Forelimb muscle (tissue), 1 donor: ENCODE measurements at regions not wholly inside any gene's neighbourhood (a gene's known extent, or its start where the extent isn't known, plus 50 kb on each side); places are given as distances from the start of the nearest gene placed in this dataset.

Source experiments
- DNase-seq: peaks from one replicate; pipeline ENCODE4 v3.0.0-alpha.2; 2013; ENCODE audit warnings: low read depth

DNA sequence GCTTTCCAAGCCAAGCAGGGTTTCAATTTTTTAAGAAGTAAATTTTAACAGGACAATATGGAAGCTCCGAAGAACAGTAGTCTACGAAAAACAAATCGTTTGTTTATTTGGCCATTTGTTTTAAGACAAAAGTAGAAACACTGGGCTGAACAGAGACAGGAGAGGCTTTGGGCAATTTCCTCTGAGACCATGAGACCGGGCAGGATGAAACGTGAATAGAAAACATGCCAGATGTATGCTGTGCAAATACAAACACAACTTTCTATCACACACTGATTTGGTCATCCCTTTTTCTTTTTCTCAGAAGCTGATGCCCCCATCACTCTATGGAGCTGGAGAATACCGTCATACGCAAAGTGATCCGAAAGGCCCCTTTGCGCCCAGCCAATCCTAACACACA lies 1111.1 kb downstream of the BCL11B start:
- no peak for DNase-seq

GRCh38 chr14:98161356-98161755 lies 1110.6 kb downstream of the BCL11B start:
- DNase-seq, result no peak

- DNase-seq, result no peak
Measured at GRCh38 chr14:98162856-98163805, 1108.9 kb downstream of the BCL11B start.

DNA sequence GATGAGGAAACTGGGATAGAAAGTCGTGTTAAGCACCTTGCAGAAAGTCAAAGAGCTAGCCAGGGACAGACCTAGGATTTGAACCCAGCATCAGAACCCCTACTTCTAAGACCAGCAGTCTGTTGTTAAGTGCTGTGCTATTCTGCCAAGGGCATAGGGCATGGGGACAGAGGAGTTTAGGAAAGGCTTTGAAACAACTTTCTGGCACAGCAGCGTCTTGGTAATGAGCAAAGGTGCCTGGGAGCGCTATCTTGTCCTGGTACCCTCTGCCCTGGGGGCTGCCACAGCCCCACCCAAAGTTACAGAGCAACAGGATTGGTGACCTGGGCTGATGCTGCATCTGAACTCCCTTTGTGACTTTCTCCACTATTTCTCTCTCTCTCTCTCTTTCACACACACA lies 1108.1 kb downstream of the BCL11B start:
- no peak for DNase-seq

DNA sequence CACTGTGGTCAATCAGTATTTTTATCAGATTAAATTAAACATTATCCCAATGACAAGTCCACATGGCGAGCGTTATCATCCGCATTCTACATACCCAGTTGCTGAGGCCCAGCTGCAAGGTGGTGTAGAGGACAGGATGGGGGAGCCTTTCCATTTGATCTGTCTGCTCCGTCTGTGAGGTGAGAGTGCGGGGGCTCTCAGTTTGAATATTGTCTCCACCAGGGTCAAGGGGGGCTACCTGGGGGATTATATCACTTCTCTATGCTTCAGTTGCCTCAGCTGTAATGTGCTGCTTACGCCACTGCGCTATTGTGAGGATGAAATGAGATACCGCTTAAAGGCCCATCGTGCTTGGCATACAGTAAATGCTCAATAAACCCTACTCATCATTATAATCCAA lies 1106.0 kb downstream of the BCL11B start:
- no peak for DNase-seq

DNA sequence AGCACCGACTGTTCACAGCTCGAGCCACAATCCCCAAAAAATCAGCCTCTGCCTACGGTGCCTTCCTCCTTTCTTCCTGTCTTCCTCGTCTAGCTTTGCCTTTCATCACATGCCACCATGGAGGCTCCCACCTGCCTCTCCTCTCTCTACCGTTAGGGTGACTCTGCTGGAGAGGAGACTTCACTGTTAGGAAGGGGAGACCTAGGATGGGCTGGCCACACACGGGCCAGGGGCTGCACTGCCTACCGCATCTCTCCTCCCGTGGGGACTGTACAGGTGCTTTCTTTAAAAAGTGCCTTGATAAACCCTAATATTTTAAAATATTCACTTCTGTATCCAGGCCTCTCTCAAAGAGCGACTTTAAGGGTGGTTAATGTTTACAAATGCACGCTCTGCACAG lies 1104.7 kb downstream of the BCL11B start:
- no peak for DNase-seq

- no peak for DNase-seq
Measured at GRCh38 chr14:98167705-98168104, 1104.3 kb downstream of the BCL11B start.

DNA sequence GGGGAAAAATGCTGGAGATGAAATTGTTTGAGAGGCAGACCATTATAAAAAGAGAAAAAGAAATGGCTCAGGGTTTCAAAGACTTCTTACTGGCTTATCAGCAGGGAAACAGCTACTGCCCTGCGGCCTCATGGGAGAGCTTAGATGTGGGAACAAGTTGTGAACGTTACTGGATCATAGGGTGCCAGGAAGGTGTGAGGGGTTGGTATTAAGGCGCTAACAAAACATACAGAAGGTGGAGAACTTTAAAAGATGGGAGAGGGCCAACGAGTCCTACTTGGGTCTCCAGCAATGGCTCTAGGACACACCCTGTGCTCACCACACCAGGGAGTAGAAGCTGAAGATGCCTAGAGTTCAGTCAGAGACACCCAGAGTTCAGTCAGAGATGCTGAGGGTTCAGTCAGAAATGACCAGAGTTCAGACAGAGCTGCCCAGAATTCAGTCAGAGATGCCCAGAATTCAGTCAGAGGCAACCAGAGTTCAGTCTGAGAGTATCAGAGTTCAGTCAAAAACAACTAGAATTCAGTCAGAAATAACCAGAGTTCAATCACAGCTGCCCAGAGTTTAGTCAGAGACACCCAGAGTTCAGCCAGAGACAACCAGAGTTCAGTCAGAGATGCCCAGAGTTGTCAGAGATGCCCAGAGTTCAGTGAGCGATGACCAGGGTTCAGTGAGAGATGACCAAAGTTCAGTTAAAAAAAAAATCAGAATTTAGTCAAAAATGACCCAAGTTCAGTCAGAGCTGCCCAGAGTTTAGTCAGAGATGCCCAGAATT lies 1103.6 kb downstream of the BCL11B start:
- DNase-seq, result no peak

DNA sequence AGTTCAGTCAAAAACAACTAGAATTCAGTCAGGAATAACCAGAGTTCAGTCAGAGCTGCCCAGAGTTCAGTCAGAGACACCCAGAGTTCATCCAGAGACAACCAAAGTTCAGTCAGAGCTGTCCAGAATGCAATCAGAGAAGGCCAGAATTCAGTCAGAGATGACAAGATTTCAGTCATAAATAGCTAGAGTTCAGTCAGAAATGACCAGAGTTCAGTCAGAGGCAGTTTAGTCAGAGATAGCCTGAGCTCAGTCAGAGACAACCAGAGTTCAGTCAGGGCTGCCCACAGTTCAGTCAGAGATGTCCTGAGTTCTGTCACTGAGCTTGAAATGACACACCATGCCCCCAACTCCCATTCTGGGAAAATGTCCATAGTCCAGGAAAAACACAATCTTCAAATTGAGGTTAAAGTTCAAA lies 1102.8 kb downstream of the BCL11B start:
- no peak for DNase-seq

- no peak for DNase-seq
Measured at GRCh38 chr14:98170575-98170974, 1101.4 kb downstream of the BCL11B start.

DNA sequence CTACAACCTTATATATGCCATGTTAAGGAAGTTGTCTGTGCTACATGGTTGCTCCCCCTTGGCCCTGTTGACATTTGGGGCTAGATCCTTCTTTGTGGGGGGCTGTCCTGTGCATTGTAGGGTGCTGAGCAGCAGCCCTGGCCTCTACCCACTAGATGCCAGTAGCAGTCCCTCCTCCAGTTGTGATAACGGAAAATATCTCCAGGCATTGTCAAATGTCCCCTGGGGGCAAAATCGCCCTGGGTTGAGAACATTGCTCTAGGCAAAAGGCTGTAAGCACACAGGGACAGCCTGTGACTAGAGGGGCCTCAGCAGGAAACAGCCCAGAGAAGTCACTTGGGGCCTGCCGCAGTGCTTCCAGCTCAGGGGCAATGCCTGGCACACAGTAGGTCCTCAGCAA lies 1100.3 kb downstream of the BCL11B start:
- DNase-seq, result no peak

- DNase-seq, result no peak
Measured at GRCh38 chr14:98172243-98172778, 1099.7 kb downstream of the BCL11B start.

DNA sequence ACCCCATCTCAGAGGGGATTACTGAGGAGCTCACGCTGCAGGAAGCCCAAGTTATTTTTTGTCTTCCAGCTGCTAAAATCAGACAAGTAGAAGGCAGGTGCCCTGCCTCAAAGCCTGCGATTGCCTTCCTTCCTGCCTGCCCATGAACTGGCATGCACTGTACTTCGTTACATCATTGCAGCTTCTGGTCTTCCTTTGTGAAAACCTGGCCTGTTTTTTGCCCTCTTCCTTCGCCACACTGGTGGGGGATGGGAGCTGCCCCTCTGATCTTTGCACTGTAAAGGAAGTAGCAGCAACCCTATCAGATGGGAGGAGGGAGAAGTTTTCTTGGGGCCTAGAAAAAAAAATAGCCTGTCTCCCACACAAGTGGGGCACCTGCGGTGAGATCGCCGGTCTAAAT lies 1098.7 kb downstream of the BCL11B start:
- no peak for DNase-seq

DNA sequence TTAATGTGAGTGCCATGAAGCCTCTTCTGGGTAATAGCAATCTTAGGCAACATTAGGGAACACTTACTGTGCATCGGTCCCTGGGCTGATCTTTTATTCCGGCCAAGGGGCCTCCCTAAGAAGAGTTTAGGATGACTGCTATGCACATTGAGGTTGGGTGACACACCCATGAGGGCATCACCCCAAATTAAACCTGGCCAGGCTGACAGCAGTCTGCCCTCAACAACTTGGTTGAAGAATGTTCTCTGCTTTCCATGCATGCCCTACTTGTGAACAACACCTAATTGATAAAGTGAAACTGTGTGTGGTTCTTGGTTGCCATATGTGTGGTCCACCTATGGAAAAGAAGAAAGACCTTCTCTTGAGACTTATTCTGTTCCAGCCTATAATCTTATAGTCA lies 1098.0 kb downstream of the BCL11B start:
- no peak for DNase-seq

- no peak for DNase-seq
Measured at GRCh38 chr14:98175436-98175835, 1096.6 kb downstream of the BCL11B start.

- DNase-seq, result no peak
Measured at GRCh38 chr14:98175881-98176280, 1096.1 kb downstream of the BCL11B start.

DNA sequence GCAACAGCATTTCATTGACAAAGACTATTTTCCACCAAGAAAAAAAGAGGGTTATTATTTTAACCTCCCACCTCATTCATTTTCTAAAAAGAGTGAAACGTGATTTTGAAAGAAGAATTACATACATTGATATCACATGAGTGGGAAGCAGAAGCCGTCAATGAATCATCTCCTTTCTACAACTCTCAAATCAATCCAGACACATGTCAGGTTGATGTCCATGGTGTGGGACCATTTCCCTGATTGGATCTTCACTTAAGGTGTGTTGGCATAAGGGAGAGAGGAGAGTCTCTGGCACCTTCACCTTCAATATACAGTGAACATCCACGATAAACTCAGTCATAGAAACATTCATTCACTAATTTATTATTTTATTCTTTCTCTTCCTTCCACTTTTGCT lies 1095.1 kb downstream of the BCL11B start:
- DNase-seq, result no peak

DNA sequence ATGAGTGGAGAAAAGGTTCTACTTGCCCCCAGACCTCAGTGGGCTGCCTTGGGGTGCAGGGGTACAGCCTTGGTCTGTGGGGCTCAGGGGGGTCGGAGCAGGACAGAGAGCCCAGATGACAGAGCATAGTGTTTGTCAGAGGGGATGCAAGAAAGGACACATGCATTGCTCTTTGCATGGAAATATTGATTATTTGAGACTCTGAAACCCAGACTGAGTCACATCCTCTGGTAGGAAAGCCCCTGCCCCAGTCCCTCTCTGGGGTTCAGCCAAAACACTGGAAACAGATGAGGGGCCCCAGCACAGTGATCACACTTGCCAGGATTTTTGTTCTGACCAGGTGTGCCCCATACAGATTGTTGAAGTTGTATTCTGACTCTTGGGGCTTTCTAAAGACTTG lies 1094.4 kb downstream of the BCL11B start:
- no peak for DNase-seq

DNA sequence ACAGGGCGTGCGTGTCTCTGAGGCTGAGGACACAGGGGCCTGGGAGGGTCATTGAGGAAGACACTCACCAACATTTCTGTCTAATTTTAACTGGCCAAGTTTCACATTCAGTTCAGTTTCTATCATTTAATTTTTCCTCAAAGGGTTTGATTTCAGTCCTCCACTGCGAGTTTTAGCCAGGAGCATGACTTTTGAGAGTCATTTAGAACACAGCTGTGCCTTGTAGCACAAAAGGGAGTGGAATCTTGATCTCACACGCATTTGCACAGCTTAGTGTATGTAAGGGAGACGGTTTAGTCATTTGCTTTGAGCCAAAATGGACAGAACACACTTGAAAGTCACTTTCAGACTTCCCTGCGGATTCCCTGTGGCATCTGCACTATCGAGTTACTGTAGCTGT lies 1090.8 kb downstream of the BCL11B start:
- DNase-seq, result no peak

DNA sequence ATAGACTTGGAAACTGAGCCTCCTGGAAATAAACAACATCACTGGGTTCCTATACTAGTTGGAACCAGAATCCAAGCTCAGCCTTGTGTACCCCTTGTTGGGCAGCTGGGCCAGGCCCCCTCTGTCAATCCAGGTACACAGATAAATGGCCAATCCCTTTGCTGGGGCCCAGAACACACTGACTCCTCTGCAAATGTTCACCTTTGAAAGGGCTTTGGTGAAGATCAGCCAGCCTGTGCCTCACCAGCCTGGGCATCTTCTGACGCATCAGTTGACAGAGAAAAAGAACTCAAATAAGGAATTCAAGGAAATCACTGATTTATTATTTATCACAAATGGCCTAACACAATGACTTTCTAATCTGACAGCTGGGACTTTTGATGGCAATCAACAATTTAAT lies 1090.2 kb downstream of the BCL11B start:
- no peak for DNase-seq

GRCh38 chr14:98182393-98183055 lies 1089.5 kb downstream of the BCL11B start:
- no peak for DNase-seq

- DNase-seq, result no peak
Measured at GRCh38 chr14:98183556-98183955, 1088.4 kb downstream of the BCL11B start.
